Neuron (in vitro differentiated cells): ENCODE measurements at regions not wholly inside any gene's neighbourhood (a gene's known extent, or its start where the extent isn't known, plus 50 kb on each side); places are given as distances from the start of the nearest gene placed in this dataset.
A peak's percentile ranks its signal among the peaks of the same experiment; 100 is the strongest.

Source experiments
- H2AFZ ChIP-seq: one replicate; pipeline ENCODE4 v1.6.1; 2013; ENCODE audit warnings: low read depth, mild to moderate bottlenecking, inconsistent platforms, low read length, moderate library complexity
- H3K27me3 ChIP-seq: one replicate; pipeline ENCODE4 v1.6.1; 2013; ENCODE audit warnings: low read length; ENCODE audit not compliant: insufficient read depth
- H3K36me3 ChIP-seq: one replicate; pipeline ENCODE4 v1.6.1; 2013; ENCODE audit warnings: low read length; ENCODE audit not compliant: insufficient read depth
- H3K4me1 ChIP-seq: one replicate; pipeline ENCODE4 v1.6.1; 2013; ENCODE audit warnings: low read length; ENCODE audit not compliant: insufficient read depth
- H3K4me3 ChIP-seq: 2 replicates; pipeline ENCODE4 v1.5.1; 2013; ENCODE audit warnings: mild to moderate bottlenecking, low read length, moderate library complexity
- H3K9me3 ChIP-seq: one replicate; pipeline ENCODE4 v1.6.1; 2013; ENCODE audit warnings: low read length

DNA sequence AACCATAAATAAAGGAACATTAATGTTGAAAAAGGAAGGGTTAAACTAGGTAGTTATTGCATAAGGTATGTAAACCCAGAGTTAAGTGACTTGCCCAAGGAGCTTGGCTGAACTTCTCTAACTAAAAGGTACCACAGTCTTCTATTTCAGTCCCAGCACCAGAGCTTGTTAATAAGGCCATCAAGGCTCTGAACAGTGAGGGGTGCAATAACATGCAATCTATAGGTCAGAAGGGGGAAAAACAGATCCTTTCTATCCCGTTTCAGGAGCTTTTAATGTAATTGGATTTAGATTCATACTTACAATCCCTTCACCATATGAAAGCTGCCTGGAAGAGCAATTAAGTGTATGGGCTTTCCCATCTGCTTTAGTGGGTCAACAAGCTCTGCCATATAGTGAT, 441.5 kb upstream of the SPRY2 start:
- Histone ChIP-seq H3K36me3 (no peaks in the 10 kb centered on the region), H2AFZ (no peak overlapping the region), H3K4me1 (peaks cover 15% of the 10 kb centered on the region), H3K9me3 (no peaks in the 10 kb centered on the region), H3K4me3 (no peak overlapping the region), H3K27me3 (no peaks in the 10 kb centered on the region)

DNA sequence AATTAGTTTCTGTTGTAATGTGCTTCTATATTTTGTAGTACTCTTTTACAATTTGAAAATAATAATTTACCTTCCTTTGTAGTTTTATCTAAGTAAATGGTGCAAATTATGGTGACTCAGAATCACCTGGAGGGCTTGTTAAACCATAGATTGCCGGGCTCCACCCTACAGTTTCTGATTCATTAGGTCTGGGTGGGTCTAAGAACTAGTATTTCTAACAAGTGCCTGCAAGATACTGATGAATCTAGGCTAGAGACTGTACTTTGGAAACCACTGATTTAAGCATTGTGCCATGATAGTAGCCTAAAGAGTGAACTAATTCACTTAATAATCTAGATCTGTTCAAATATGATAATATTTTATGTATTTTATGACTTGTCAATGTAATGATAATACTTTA, 437.4 kb upstream of the SPRY2 start:
- Histone ChIP-seq H3K36me3 (no peaks in the 10 kb centered on the region), H3K27me3 (no peaks in the 10 kb centered on the region)

GRCh38 chr13:80757694-80758093, 416.8 kb upstream of the SPRY2 start:
- H3K4me3 ChIP-seq: no peak overlapping the region
- no peaks in the 10 kb centered on the region for H3K9me3 ChIP-seq
- no peaks in the 10 kb centered on the region for H3K36me3 ChIP-seq
- peaks cover 4% of the 10 kb centered on the region for H3K4me1 ChIP-seq
- no peak overlapping the region for H2AFZ ChIP-seq
- H3K27me3 ChIP-seq: no peaks in the 10 kb centered on the region

More for the DNA sequence above, 437.4 kb upstream of the SPRY2 start:
- Histone ChIP-seq H3K9me3 (no peaks in the 10 kb centered on the region), H3K4me1 (no peaks in the 10 kb centered on the region), H2AFZ (no peak overlapping the region), H3K4me3 (no peak overlapping the region)

GRCh38 chr13:80755910-80756309, 415.0 kb upstream of the SPRY2 start:
- peaks cover 1% of the 10 kb centered on the region for H3K4me1 ChIP-seq
- H3K27me3 ChIP-seq: no peaks in the 10 kb centered on the region
- H2AFZ ChIP-seq: no peak overlapping the region
- no peak overlapping the region for H3K4me3 ChIP-seq
- no peaks in the 10 kb centered on the region for H3K36me3 ChIP-seq
- H3K9me3 ChIP-seq: no peaks in the 10 kb centered on the region

DNA sequence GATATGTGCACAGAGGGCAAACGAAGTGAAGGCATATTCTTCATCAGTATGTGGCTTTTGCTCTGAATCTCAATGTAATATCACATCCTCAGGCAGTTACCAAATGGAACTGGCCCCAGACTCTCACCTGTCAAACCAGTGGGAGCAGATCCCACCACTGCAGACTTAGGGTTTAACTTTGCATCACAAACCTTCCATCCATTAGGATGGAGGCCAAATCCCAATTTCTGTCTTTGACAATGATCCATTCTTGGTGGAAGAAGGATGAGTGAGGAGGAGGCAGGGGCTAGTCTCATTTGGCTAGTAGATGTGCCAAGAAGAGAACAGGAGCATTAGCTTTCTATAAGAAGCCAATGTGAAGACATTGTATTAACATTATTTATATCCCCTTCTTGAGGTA, 413.5 kb upstream of the SPRY2 start:
- peaks cover 4% of the 10 kb centered on the region for H3K4me1 ChIP-seq
- H2AFZ ChIP-seq: no peak overlapping the region
- H3K27me3 ChIP-seq: no peaks in the 10 kb centered on the region
- no peaks in the 10 kb centered on the region for H3K9me3 ChIP-seq
- H3K4me3 ChIP-seq: no peak overlapping the region
- H3K36me3 ChIP-seq: no peaks in the 10 kb centered on the region

- Histone ChIP-seq H3K4me1 (peaks cover 4% of the 10 kb centered on the region), H3K4me3 (no peak overlapping the region)
These were observed 412.9 kb upstream of the SPRY2 start for GRCh38 chr13:80753866-80754265.

DNA sequence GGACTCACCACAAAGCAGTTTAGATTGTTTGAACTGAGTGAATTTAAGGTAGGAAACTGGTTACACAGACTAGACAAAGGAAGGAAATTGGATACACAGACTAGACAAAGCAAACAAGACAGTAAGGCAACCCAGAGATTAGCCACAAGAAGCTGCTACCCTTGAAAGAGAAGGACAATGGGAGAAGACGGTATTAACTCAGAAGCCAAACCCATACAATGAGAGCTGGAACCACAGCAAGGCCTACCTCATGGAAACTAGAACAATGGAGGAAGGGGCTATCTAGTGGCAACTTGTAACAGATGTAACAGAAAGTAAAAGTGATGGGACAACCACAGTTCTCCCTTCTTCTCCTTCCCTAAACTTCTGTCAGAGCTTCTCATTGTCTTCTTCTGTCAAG, 410.9 kb upstream of the SPRY2 start:
- H3K9me3 ChIP-seq: no peaks in the 10 kb centered on the region
- H3K36me3 ChIP-seq: no peaks in the 10 kb centered on the region
- peaks cover 10% of the 10 kb centered on the region for H3K4me1 ChIP-seq
- no peak overlapping the region for H2AFZ ChIP-seq
- H3K4me3 ChIP-seq: no peak overlapping the region
- H3K27me3 ChIP-seq: no peaks in the 10 kb centered on the region

More at GRCh38 chr13:80753866-80754265, 412.9 kb upstream of the SPRY2 start:
- no peaks in the 10 kb centered on the region for H3K27me3 ChIP-seq
- H3K36me3 ChIP-seq: no peaks in the 10 kb centered on the region
- no peaks in the 10 kb centered on the region for H3K9me3 ChIP-seq
- H2AFZ ChIP-seq: no peak overlapping the region

- no peak overlapping the region for H3K4me3 ChIP-seq
- H2AFZ ChIP-seq: no peak overlapping the region
- H3K4me1 ChIP-seq: peaks cover 6% of the 10 kb centered on the region
- H3K9me3 ChIP-seq: no peaks in the 10 kb centered on the region
- H3K36me3 ChIP-seq: no peaks in the 10 kb centered on the region
- no peaks in the 10 kb centered on the region for H3K27me3 ChIP-seq
These were observed 403.4 kb upstream of the SPRY2 start for GRCh38 chr13:80744147-80744914.

- Histone ChIP-seq H2AFZ (no peak overlapping the region), H3K9me3 (no peaks in the 10 kb centered on the region), H3K36me3 (no peaks in the 10 kb centered on the region), H3K4me1 (no peaks in the 10 kb centered on the region), H3K4me3 (no peak overlapping the region), H3K27me3 (no peaks in the 10 kb centered on the region)
These were observed 401.1 kb upstream of the SPRY2 start for GRCh38 chr13:80742033-80742432.

DNA sequence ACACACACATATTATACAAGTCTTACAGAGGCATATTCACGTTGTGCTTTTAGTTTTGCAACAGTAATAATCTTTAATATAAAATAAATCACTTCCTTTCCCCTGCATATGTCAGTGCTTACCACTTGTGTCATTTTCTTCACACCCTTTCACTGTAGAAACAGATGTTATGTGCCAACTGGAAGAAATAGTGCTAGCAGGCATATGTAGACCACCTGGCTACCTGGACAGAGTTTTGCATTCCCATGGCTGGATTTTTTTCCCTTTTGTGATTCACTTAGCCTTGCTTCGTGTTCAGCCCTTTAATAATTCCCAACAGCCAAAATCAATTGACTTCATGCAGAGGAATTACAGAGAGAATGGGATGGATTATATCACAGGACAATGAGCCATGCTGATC, 399.1 kb upstream of the SPRY2 start:
- Histone ChIP-seq H3K4me3 (no peak overlapping the region), H3K4me1 (no peaks in the 10 kb centered on the region), H2AFZ (no peak overlapping the region), H3K36me3 (no peaks in the 10 kb centered on the region), H3K27me3 (no peaks in the 10 kb centered on the region), H3K9me3 (no peaks in the 10 kb centered on the region)

- Histone ChIP-seq H3K4me1 (no peaks in the 10 kb centered on the region), H3K27me3 (no peaks in the 10 kb centered on the region), H3K9me3 (no peaks in the 10 kb centered on the region), H3K4me3 (no peak overlapping the region), H2AFZ (peak overlapping the region; percentile 36), H3K36me3 (no peaks in the 10 kb centered on the region)
These were observed 396.6 kb upstream of the SPRY2 start for GRCh38 chr13:80737513-80737912.

- no peak overlapping the region for H2AFZ ChIP-seq
- H3K27me3 ChIP-seq: no peaks in the 10 kb centered on the region
- no peaks in the 10 kb centered on the region for H3K4me1 ChIP-seq
- H3K4me3 ChIP-seq: no peak overlapping the region
- no peaks in the 10 kb centered on the region for H3K36me3 ChIP-seq
- H3K9me3 ChIP-seq: no peaks in the 10 kb centered on the region
These were observed 386.5 kb upstream of the SPRY2 start for GRCh38 chr13:80727321-80727975.

DNA sequence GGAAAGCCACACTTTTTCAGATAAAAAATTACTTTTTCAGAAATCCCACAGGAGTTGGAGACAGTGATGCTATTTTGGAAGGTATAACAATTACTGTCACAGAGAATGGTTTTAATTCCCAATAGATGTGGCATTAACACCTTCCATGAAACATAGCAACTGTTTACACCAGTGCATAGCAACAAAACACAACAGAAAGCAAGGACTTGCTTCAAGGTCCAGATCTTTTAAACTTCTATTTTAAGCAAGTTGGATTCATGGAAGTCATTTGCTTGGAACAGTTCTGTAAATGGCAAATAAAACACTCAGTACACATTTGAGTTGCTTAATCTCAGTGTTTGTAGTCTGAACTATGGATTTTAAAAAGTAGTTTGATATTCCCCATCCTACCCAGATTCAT, 385.9 kb upstream of the SPRY2 start:
- no peaks in the 10 kb centered on the region for H3K9me3 ChIP-seq
- no peaks in the 10 kb centered on the region for H3K4me1 ChIP-seq
- H3K36me3 ChIP-seq: no peaks in the 10 kb centered on the region
- H2AFZ ChIP-seq: no peak overlapping the region
- H3K4me3 ChIP-seq: no peak overlapping the region
- no peaks in the 10 kb centered on the region for H3K27me3 ChIP-seq
